ENCODE measurements at regions not wholly inside any gene's neighbourhood (a gene's known extent, or its start where the extent isn't known, plus 50 kb on each side); places are given as distances from the start of the nearest gene placed in this dataset.

DNA sequence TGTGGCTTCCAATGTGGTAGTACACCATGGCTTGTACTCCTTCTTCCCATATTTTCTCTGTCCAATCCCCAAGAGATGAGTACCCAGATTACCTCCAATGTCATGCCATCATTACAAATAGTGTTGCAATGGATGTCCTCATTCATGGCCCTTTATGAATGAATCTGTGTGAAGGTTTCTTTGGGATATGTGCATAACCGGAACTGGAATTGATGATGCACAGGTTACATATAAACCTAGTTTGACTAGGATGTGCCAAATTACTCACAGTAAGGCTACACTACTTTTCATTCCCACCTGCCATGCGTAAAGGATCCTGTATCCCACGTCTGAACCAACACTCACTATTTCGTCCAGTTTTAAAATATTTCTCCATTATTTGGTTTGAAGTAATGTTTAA, 173.9 kb upstream of the CXCR4 start:
- TF ChIP-seq, protein P1, sequence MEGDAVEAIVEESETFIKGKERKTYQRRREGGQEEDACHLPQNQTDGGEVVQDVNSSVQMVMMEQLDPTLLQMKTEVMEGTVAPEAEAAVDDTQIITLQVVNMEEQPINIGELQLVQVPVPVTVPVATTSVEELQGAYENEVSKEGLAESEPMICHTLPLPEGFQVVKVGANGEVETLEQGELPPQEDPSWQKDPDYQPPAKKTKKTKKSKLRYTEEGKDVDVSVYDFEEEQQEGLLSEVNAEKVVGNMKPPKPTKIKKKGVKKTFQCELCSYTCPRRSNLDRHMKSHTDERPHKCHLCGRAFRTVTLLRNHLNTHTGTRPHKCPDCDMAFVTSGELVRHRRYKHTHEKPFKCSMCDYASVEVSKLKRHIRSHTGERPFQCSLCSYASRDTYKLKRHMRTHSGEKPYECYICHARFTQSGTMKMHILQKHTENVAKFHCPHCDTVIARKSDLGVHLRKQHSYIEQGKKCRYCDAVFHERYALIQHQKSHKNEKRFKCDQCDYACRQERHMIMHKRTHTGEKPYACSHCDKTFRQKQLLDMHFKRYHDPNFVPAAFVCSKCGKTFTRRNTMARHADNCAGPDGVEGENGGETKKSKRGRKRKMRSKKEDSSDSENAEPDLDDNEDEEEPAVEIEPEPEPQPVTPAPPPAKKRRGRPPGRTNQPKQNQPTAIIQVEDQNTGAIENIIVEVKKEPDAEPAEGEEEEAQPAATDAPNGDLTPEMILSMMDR (IDR thresholded peaks at IDR 0.05), result no peak
- TF ChIP-seq POLR2A (IDR thresholded peaks at IDR 0.05), result no peak
- TF ChIP-seq POLR2AphosphoS5 (IDR thresholded peaks at IDR 0.05), result no peak

Measured in breast epithelium (tissue), 3 donors.